HG03354 (cell line): ENCODE measurements at regions not wholly inside any gene's neighbourhood (a gene's known extent, or its start where the extent isn't known, plus 50 kb on each side); places are given as distances from the start of the nearest gene placed in this dataset.
"Not testable (repeated sequence)": the region's sequence is repeated elsewhere in the genome, so short reads cannot be mapped to it uniquely, and the experiment has no call there.

Source experiments
- ATAC-seq: cut with Tn5 transposase; IDR thresholded peaks from one replicate; pipeline ENCODE4 v1.9.1; 2021; ENCODE audit warnings: mild to moderate bottlenecking; ENCODE audit not compliant: unreplicated experiment, poor library complexity, severe bottlenecking

GRCh38 chr6:25107218-25107617, 171.5 kb upstream of the RIPOR2 start:
- ATAC-seq: peak; percentile 72

DNA sequence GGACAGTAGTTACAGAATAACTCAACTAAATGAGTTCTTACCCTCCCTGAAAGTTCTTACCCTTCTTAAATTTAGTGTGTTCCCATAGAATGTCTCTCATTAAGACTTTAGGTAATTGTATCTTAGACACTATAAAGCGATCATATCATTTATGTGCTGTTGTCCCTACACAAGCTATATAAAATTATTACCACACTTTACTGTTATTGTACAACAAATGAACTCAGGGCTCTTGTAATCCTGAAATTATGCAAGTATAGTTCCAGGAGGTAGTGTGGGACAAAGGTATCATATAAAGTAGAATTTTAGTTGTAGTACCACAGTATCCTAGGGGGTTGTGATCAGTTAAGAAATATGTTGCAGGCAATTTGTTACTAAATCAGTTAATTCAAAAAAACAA, 167.4 kb upstream of the CARMIL1 start:
- no peak for ATAC-seq

DNA sequence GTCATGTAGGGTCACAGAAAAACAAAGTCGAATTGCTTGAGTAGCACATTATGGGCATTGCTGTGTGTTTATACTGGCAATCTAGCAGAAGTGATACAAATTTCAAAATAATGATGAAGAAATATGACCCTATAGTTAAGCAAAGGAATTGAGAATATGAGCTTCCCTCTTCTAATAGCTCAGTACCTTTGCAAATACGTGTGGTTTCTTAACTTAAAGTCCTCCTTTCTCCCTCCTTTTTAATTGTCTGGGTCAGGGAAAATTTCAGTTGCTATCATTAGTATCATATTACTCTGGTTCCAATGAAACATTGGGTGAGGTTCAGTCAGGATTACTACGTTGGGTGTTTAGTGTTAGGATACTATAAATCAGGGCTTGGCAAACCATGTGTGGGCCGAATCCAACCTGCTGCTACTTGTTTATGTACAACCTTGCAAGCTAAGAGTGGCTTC, 166.8 kb upstream of the CARMIL1 start:
- no peak for ATAC-seq

DNA sequence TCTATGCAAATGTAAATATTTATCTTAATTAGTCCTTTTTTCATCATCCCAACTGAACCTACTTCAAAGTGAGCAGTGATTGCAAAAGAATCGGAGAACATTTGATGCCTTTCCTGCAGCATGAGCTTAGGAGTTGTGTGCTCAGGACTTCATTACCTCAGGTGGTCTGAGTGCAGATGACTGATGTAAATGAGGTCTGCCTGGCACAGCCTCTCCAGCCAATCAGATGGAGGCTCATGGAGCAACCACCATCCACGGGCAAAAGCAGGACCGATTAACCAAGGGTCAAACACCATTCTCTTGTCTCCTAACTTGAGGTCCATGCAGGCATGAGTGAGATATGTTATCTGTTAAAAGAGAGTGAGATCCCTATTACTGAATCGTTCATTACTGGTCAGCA, 165.7 kb upstream of the CARMIL1 start:
- no peak for ATAC-seq

GRCh38 chr6:25118038-25118437, 161.1 kb upstream of the CARMIL1 start:
- no peak for ATAC-seq

DNA sequence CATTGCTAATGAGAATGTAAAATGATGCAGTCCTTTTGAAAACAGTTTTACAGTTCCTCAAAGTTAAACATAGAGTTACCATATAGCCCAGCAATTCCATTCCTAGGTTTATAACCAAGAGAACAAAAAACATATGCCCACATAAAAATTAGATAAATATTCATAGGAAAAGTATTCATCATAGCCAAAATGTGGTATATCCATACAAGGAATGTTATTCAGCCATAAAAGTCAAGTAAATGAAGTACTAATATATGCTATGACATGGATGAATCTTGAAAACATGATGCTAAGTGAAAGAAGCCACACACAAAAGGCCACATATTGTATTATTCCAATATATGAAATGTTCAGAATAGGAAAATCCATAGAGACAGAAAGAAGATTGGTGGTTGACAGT, 158.0 kb upstream of the CARMIL1 start:
- ATAC-seq: no peak

- no peak for ATAC-seq
Measured at GRCh38 chr6:25122001-25122400, 157.2 kb upstream of the CARMIL1 start.

DNA sequence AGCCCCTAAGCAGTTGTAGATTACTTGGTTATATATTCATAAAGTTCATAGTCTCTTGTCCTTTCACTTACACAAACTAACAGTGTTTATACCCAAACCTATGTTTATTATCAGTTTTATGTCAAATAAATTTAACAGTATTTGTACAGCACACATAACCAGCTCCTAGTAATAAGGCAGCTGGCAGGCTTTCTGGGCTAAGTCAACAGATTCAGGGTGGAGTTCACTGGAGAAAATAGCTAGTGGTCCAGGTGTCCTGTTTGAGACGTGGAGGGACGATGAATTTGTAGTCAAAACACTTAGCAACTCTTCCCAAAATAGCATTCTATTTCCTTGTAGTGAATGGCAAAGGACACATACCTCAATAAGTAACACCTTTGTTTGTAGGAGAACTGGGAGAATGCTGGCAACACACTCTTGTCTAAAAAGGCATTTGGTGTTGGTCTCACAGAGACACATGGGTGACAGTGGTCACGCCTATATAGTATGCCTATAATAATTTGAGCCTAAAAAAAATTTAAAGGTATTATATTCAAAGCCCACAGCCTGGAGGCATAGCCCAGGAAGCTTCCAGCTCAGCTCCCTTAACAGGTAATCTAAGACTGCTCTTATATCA, 156.4 kb upstream of the CARMIL1 start:
- ATAC-seq: no peak

- no peak for ATAC-seq
Measured at GRCh38 chr6:25124216-25124715, 154.9 kb upstream of the CARMIL1 start.

DNA sequence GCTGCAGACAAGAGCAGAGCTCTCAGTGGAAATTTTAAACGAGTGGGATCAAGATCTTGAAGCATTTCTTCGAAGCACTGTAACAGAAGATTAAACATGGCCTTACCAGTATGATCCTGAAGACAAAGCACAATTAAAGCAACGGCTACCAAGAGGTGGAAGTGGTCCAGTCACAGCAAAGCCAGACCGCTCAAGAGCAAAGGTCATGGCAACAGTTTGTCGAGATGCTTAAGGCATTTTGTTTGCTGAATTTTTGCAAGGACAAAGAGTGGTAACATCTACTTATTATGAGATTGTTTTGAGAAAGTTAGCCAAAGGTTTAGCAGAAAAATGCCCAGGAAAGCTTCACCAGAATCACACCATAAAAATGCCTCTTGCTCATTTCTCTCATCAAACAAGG, 153.4 kb upstream of the CARMIL1 start:
- ATAC-seq: no peak

DNA sequence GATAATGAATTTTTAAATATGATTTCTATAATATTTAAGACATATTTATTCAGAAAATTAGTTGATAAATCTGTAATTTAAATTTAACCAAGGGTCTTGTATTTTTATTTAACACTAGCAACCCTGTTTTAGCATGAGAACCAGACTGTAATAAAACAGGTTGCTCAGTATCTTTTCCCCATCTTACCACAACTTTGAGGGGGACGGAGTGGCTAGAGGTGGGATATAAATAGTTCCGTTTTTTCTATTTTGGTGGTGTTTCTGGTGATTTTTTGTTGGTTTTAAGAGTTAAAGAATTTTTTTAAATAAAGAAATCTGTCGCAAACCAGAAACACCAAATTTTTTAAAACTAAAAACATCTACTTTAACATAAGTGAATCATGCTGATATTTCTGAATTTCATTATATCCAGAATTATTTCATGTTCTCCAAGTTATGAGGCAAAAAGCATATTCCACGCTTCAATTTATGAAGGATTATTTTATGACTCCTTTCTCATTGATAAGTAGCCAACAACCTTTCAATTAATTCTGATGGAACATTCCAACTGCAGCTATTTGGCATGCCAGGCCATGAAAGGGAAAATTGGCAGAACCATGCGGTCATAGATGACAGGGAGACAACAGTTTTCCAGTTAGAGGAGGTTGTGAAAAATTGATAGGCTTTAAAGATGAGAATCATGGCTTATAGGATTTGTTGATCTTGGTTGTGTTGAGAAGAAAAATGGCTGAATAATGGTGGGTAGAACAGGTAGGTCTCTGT, 151.9 kb upstream of the CARMIL1 start:
- ATAC-seq: no peak

GRCh38 chr6:25130518-25130917, 148.7 kb upstream of the CARMIL1 start:
- ATAC-seq: no peak

DNA sequence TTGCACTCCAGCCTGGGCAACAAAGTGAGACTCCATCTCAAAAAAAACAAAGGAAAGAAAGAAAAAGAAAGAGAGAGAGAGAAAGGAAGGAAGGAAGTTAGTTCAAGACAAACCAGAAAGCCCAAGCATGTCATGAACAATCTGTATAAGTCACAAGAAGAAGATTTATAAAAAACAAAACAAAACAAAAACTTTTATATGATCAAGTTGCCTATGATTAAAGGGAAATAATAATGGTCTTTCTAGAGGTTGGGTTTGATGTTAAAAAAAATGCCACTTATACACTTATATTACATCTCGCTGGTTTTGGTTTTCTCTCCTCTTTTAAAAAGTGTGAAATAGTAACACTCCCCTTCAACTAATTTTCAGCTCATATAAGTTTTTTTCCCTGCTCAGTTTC, 146.2 kb upstream of the CARMIL1 start:
- ATAC-seq: no peak

DNA sequence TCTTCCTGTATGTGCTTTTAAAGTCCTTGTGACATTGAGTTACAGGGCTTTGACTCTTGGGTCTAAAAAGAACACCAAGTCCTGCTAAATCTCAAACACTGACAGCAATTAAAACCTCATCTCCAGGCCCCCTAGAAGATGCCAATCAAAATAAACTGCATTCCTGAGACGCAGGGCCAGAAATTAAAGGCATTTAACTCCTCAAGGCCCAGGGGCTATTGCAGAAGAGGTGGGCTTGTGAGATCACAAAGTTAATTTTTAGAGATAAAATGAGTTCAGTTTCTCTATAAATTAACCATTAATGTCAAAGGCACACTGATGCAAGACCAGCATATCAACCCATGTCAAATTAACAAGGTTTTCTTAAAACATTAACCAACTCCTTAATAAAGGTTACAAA, 145.6 kb upstream of the CARMIL1 start:
- ATAC-seq: no peak

DNA sequence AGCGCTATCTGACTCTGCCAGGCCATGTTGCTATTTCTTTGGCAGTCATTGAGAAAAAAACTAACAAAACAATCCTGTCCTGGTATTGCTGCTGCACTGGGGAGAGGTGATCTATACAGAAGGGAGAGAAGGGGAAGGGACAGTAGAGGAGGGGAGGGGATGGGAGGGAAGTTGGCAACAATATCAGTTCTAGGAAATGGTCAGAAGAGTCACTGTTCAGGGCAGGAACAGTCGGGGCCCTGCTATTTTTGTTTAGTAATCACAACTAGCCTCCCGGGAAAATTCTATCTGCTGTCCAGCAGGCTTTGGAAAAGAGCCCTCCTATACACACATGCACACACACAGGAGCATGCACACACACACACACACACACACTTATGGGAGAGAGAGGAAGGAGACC, 142.3 kb upstream of the CARMIL1 start:
- no peak for ATAC-seq

- ATAC-seq: no peak
Measured at GRCh38 chr6:25137480-25137879, 141.7 kb upstream of the CARMIL1 start.

- no peak for ATAC-seq
Measured at GRCh38 chr6:25137916-25138232, 141.3 kb upstream of the CARMIL1 start.

- peak; percentile 91 for ATAC-seq
Measured at GRCh38 chr6:25138233-25138933, 140.8 kb upstream of the CARMIL1 start.

- ATAC-seq: peak; percentile 13
Measured at GRCh38 chr6:25138934-25139415, 140.2 kb upstream of the CARMIL1 start.

DNA sequence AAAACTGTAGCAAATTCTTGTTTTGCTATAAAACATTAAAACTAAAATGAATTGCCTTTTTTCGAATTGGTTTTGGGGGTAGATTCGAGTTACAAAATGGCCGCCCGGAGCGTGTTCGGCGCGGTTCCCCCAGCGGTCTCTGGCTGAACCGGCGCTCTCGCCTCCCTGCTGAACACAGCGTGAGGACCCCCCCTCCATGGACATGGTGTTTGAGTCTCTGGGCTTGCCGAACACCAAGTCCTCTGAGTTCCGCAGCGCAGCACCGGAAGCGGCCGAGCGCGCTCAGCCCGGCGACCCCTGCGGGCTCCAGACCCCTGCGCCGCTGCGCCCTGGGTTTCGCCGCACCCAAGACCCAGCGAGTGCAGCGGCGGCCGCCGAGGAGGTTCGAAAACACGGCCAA, 139.6 kb upstream of the CARMIL1 start:
- ATAC-seq: not testable (repeated sequence)

DNA sequence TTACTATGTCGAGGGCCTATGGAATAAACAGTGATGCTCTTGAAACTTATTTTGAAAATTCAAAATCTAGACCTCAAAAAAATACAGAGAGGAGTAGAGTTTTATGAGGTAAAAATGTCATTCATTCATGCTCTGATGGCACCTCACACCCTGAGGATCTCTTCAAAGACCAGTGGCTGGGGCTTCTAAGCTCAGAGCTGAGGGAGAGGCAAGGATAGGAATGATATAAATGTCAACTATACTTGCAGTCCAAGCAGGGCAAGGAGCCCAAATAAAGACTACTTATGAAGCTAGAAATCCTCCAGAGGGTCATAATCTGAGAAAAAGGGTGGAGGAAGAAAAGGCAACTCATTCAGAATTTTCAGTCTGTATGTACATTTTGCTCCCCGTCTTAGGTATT, 136.7 kb upstream of the CARMIL1 start:
- ATAC-seq: no peak
